ENCODE measurements at regions not wholly inside any gene's neighbourhood (a gene's known extent, or its start where the extent isn't known, plus 50 kb on each side); places are given as distances from the start of the nearest gene placed in this dataset.

GRCh38 chr10:24156686-24157085 is 52.3 kb upstream of the KIAA1217 start:
- no peak for TF ChIP-seq CTCF (IDR thresholded peaks at IDR 0.05)

GRCh38 chr10:24157567-24157966 is 51.4 kb upstream of the KIAA1217 start:
- TF ChIP-seq CTCF (IDR thresholded peaks at IDR 0.05): no peak
- Histone ChIP-seq H3K4me1 (ENCODE audit: control insufficient read depth in 1 of 2, insufficient read depth in 1 of 2, low read depth in 1 of 2, low read length in 1 of 2) (no peaks in the 10 kb centered on the region), H3K9me3 (no peaks in the 10 kb centered on the region), H3K4me3 (ENCODE audit: low read depth in 1 of 2, low read length in 1 of 2) (no peak overlapping the region), H3K36me3 (no peaks in the 10 kb centered on the region), H3K27me3 (no peaks in the 10 kb centered on the region), H3K27ac (no peak overlapping the region)

More at GRCh38 chr10:24156686-24157085, 52.3 kb upstream of the KIAA1217 start:
- no peak overlapping the region for H3K27ac ChIP-seq
- H3K36me3 ChIP-seq: no peaks in the 10 kb centered on the region
- no peaks in the 10 kb centered on the region for H3K9me3 ChIP-seq
- no peaks in the 10 kb centered on the region for H3K4me1 ChIP-seq (ENCODE audit: control insufficient read depth in 1 of 2, insufficient read depth in 1 of 2, low read depth in 1 of 2, low read length in 1 of 2)
- H3K27me3 ChIP-seq: no peaks in the 10 kb centered on the region
- H3K4me3 ChIP-seq (ENCODE audit: low read depth in 1 of 2, low read length in 1 of 2): no peak overlapping the region

Data from neutrophil (primary cell).